ENCODE measurements at regions not wholly inside any gene's neighbourhood (a gene's known extent, or its start where the extent isn't known, plus 50 kb on each side); places are given as distances from the start of the nearest gene placed in this dataset.
A peak's percentile ranks its signal among the peaks of the same experiment; 100 is the strongest.

GRCh38 chr13:24052547-24053518, 107.7 kb upstream of the SPATA13 start:
- no peak for DNase-seq

GRCh38 chr13:24053519-24054251, 106.8 kb upstream of the SPATA13 start:
- DNase-seq = peak; percentile 66

GRCh38 chr13:24056616-24057137, 103.8 kb upstream of the SPATA13 start:
- DNase-seq = no peak

GRCh38 chr13:24060993-24061392, 99.5 kb upstream of the SPATA13 start:
- no peak for DNase-seq

- DNase-seq = no peak
Observed at GRCh38 chr13:24063281-24063877, 97.1 kb upstream of the SPATA13 start.

- DNase-seq = no peak
Observed at GRCh38 chr13:24064371-24064770, 96.1 kb upstream of the SPATA13 start.

- DNase-seq = no peak
Observed at GRCh38 chr13:24065176-24065575, 95.3 kb upstream of the SPATA13 start.

- DNase-seq = no peak
Observed at GRCh38 chr13:24066405-24067295, 93.9 kb upstream of the SPATA13 start.

GRCh38 chr13:24068472-24068871, 92.0 kb upstream of the SPATA13 start:
- DNase-seq = no peak

GRCh38 chr13:24071016-24071415, 89.5 kb upstream of the SPATA13 start:
- DNase-seq = no peak

GRCh38 chr13:24071423-24072075, 89.0 kb upstream of the SPATA13 start:
- DNase-seq = no peak

- no peak for DNase-seq
Observed at GRCh38 chr13:24073657-24074056, 86.9 kb upstream of the SPATA13 start.

- no peak for DNase-seq
Observed at GRCh38 chr13:24074678-24075077, 85.8 kb upstream of the SPATA13 start.

GRCh38 chr13:24075137-24075975, 85.2 kb upstream of the SPATA13 start:
- no peak for DNase-seq

- no peak for DNase-seq
Observed at GRCh38 chr13:24076109-24076508, 84.4 kb upstream of the SPATA13 start.

GRCh38 chr13:24076636-24077035, 83.9 kb upstream of the SPATA13 start:
- DNase-seq = no peak

- no peak for DNase-seq
Observed at GRCh38 chr13:24080134-24080533, 80.4 kb upstream of the SPATA13 start.

GRCh38 chr13:24081387-24081786, 79.1 kb upstream of the SPATA13 start:
- DNase-seq = no peak

GRCh38 chr13:24083141-24083540, 77.4 kb upstream of the SPATA13 start:
- DNase-seq = no peak

GRCh38 chr13:24083722-24084421, 76.6 kb upstream of the SPATA13 start:
- DNase-seq = no peak
